KMS-11 (cell line): ENCODE measurements at regions not wholly inside any gene's neighbourhood (a gene's known extent, or its start where the extent isn't known, plus 50 kb on each side); places are given as distances from the start of the nearest gene placed in this dataset.

ENCODE experiments used
- H2AFZ ChIP-seq: fragments of 200-600 bp; sonication (generic); 2 replicates; pipeline ENCODE4 v1.6.1; 2016; ENCODE audit warnings: antibody characterized with exemption, mixed run types, low read depth
- H3K27ac ChIP-seq: fragments of 200-600 bp; sonication (generic); 2 replicates; pipeline ENCODE4 v1.6.1; 2016; ENCODE audit warnings: mild to moderate bottlenecking, mixed run types
- H3K27me3 ChIP-seq: fragments of 200-600 bp; sonication (generic); 2 replicates; pipeline ENCODE4 v1.6.1; 2017; ENCODE audit warnings: mild to moderate bottlenecking, low read depth, mixed run types, moderate library complexity; ENCODE audit not compliant: insufficient read depth
- H3K36me3 ChIP-seq: fragments of 200-600 bp; sonication (generic); 2 replicates; pipeline ENCODE4 v1.6.1; 2017; ENCODE audit warnings: mild to moderate bottlenecking, mixed run types; ENCODE audit not compliant: insufficient read depth
- H3K4me1 ChIP-seq: fragments of 200-600 bp; sonication (generic); 2 replicates; pipeline ENCODE4 v1.6.1; 2016; ENCODE audit warnings: mild to moderate bottlenecking, low read depth, mixed run types; ENCODE audit not compliant: poor library complexity, severe bottlenecking
- H3K4me2 ChIP-seq: fragments of 200-600 bp; sonication (generic); 2 replicates; pipeline ENCODE4 v1.7.0; 2016; ENCODE audit warnings: mild to moderate bottlenecking, mixed run types
- H3K4me3 ChIP-seq: fragments of 200-600 bp; sonication (generic); IDR thresholded peaks from 2 replicates; pipeline ENCODE4 v1.6.1; 2017; ENCODE audit warnings: low read depth, low read length, mixed read lengths; ENCODE audit not compliant: insufficient read depth
- H3K79me2 ChIP-seq: fragments of 200-600 bp; sonication (generic); 2 replicates; pipeline ENCODE4 v1.6.1; 2016; ENCODE audit warnings: low read depth, mixed run types; ENCODE audit not compliant: insufficient read depth
- H3K9ac ChIP-seq: fragments of 200-600 bp; sonication (generic); 2 replicates; pipeline ENCODE4 v1.6.1; 2016; ENCODE audit warnings: mild to moderate bottlenecking, mixed run types
- H4K20me1 ChIP-seq: fragments of 200-600 bp; sonication (generic); 2 replicates; pipeline ENCODE4 v1.6.1; 2016; ENCODE audit warnings: mild to moderate bottlenecking, mixed run types; ENCODE audit not compliant: insufficient read depth
- TF ChIP-seq, protein P1 (sequence below): fragments of 200-600 bp; sonication (generic); conservative IDR thresholded peaks from 2 replicates; pipeline ENCODE4 v1.6.1; 2017; ENCODE audit warnings: low read depth, mild to moderate bottlenecking, antibody characterized with exemption, low read length, moderate library complexity, mixed read lengths

DNA sequence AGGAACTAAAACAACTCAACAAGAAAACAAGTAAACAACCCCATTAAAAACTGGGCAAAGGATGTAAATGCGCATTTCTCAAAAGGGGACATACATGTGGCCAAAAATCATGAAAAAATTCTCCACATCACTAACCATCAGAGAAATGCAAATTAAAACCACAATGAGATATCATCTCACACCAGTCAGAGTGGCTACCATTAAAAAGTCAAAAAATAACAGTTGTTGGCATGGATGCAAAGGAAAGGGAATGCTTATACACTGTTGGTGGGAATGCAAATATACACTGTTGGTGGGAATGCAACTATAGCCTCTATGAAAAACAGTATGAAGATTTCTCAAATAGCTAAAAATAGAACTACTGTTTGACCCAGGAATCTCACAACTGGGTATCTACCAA lies 60.0 kb upstream of the LANCL2 start:
- H3K4me3 ChIP-seq, result no peak overlapping the region
- no peaks in the 10 kb centered on the region for H3K4me1 ChIP-seq
- H3K27me3 ChIP-seq, result no peaks in the 10 kb centered on the region
- H3K9ac ChIP-seq, result no peak overlapping the region
- no peak overlapping the region for H3K4me2 ChIP-seq
- TF ChIP-seq, protein P1, sequence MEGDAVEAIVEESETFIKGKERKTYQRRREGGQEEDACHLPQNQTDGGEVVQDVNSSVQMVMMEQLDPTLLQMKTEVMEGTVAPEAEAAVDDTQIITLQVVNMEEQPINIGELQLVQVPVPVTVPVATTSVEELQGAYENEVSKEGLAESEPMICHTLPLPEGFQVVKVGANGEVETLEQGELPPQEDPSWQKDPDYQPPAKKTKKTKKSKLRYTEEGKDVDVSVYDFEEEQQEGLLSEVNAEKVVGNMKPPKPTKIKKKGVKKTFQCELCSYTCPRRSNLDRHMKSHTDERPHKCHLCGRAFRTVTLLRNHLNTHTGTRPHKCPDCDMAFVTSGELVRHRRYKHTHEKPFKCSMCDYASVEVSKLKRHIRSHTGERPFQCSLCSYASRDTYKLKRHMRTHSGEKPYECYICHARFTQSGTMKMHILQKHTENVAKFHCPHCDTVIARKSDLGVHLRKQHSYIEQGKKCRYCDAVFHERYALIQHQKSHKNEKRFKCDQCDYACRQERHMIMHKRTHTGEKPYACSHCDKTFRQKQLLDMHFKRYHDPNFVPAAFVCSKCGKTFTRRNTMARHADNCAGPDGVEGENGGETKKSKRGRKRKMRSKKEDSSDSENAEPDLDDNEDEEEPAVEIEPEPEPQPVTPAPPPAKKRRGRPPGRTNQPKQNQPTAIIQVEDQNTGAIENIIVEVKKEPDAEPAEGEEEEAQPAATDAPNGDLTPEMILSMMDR, result no peak
- no peaks in the 10 kb centered on the region for H3K36me3 ChIP-seq
- no peak overlapping the region for H3K27ac ChIP-seq
- H4K20me1 ChIP-seq, result no peaks in the 10 kb centered on the region
- H3K79me2 ChIP-seq, result no peaks in the 10 kb centered on the region
- H2AFZ ChIP-seq, result no peak overlapping the region

DNA sequence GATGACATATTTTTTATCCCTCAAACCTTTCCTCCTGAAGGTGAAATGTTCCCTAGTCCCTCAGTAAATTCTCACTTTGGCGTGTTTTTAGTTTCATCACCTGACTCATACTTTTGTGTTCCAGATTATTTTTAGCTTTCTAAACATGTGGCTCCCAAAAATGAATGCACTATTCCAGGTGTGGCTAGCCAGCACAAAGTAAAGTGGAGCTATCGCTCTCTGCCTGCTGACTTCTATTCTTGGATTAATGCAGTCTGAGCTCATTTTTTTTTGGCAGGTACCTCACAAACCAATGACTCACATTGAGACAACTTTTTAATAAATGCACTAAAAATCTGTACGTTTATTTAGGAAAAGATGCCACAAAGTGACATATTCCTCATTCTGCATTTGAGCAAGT lies 58.8 kb upstream of the LANCL2 start:
- no peak overlapping the region for H3K27ac ChIP-seq
- TF ChIP-seq, protein P1, result no peak
- no peaks in the 10 kb centered on the region for H4K20me1 ChIP-seq
- no peak overlapping the region for H2AFZ ChIP-seq
- H3K27me3 ChIP-seq, result no peaks in the 10 kb centered on the region
- no peaks in the 10 kb centered on the region for H3K4me1 ChIP-seq
- no peaks in the 10 kb centered on the region for H3K79me2 ChIP-seq
- H3K4me3 ChIP-seq, result no peak overlapping the region
- H3K4me2 ChIP-seq, result no peak overlapping the region
- H3K9ac ChIP-seq, result no peak overlapping the region
- no peaks in the 10 kb centered on the region for H3K36me3 ChIP-seq

DNA sequence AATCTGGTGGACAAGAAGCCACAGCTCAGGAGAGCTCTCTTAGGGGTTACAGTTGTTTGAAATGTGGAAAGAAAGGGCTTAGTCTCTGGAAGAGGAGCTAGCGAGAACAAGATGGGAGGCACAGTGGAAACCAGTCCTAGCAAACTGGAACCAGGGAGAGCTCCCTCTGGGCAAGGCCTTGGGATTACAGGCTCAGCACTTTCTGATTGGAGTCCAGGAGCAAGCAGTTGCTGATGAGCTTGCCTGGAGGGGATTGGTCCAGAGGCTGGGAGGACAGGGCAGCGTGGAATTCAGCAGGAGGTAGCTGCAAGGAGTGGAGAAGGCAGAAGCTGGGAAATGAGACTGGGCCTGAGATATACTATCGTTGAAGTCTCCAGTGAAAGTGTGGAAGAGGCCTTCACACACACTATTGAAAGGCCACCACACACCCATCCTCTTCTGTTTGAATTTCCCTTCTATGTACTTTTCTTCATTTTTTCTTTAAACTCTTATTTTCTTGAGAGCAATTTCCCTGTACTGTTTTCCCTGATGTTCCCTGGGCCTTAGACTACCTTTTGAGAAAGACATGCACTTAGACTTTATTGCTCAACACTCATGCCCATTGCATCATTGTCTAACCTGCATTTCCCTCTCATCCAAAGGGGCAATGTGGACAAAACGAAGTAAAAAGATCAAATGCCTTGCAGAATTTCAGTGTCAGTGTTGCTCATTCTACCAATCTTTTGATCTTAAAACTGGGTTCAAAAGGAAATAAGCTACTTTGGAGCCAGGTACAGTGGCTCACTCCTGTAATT lies 57.8 kb upstream of the LANCL2 start:
- Histone ChIP-seq H3K27me3 (no peaks in the 10 kb centered on the region), H3K4me3 (no peak overlapping the region), H3K4me1 (no peaks in the 10 kb centered on the region), H3K4me2 (no peak overlapping the region), H3K9ac (no peak overlapping the region), H3K27ac (no peak overlapping the region), H3K79me2 (no peaks in the 10 kb centered on the region), H3K36me3 (no peaks in the 10 kb centered on the region), H4K20me1 (no peaks in the 10 kb centered on the region), H2AFZ (no peak overlapping the region)
- TF ChIP-seq, protein P1, result no peak

DNA sequence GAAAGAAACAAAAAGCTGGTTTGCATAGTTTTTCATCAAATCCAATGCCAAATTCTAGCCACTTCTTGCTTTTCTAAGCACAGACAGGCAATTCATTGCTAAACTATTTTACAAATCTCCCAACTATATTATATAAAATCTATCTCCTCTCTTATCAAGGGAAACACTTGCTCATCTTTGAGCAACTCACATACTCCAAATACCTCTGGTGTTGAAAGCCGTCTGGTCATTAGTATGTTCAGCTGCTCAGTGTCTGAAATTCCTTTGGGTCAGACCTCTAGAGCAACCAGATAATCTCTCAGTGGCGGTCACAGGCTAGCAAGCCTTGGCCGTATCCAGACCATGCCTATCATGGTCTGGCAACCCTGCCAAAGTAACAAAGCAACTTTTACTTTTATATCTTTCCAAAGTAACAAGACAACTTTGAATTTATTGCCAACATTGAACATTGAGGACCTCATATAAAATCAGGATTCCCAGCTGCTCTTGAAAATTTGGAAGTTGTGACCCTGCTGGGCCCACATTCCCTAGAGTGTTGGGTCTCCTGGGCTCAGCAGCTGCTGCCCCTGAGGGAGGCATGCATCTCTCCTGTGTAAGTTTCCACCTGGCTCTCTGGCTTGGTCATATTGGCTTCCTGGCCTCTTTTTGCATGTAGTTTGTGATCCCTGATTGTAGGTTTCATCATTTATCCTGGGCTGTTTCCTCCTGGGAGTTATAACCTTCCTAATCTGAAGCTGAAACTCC lies 56.8 kb upstream of the LANCL2 start:
- Histone ChIP-seq H3K9ac (no peak overlapping the region), H3K4me2 (no peak overlapping the region), H3K79me2 (no peaks in the 10 kb centered on the region), H2AFZ (no peak overlapping the region), H3K36me3 (no peaks in the 10 kb centered on the region), H3K27me3 (no peaks in the 10 kb centered on the region), H3K4me1 (no peaks in the 10 kb centered on the region), H3K4me3 (no peak overlapping the region), H4K20me1 (no peaks in the 10 kb centered on the region), H3K27ac (no peak overlapping the region)
- TF ChIP-seq, protein P1, result no peak
